ENCODE measurements at regions not wholly inside any gene's neighbourhood (a gene's known extent, or its start where the extent isn't known, plus 50 kb on each side); places are given as distances from the start of the nearest gene placed in this dataset.

DNA sequence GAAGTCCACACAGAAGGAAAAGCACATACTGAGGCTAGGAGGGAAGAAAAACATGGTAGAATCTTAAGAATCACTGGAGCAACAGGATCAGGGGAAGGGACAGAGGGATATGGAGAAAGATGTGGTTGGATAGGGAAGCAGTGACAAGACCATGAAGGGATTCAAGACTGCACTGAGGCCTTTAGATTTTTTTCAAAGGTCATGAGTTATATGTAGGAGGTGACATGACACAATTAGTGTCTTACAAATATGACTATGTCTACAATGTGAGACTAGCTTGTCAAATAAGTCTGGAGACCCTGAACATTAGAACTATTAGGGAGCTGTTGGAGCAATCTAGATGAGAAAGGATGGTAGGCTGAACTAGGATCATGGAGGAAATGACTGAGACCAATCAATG is 1130.3 kb upstream of the ZEB2 start:
- Mint-ChIP-seq H3K9me3 (peaks cover 3% of the 10 kb centered on the region), H3K27ac (no peak overlapping the region), H3K4me1 (peaks cover 6% of the 10 kb centered on the region), H3K36me3 (peaks cover under 1% of the 10 kb centered on the region), H3K4me3 (no peak overlapping the region), H3K27me3 (no peaks in the 10 kb centered on the region)
- no peak for DNase-seq (ENCODE audit: low spot score in 2 of 2)
- ATAC-seq (ENCODE audit: low read depth) = no peak

- Mint-ChIP-seq H3K9me3 (peaks cover 3% of the 10 kb centered on the region), H3K36me3 (peaks cover 2% of the 10 kb centered on the region), H3K4me3 (no peak overlapping the region), H3K27me3 (no peaks in the 10 kb centered on the region), H3K27ac (no peak overlapping the region), H3K4me1 (peaks cover 13% of the 10 kb centered on the region)
- ATAC-seq (ENCODE audit: low read depth) (no peak), DNase-seq (ENCODE audit: low spot score in 2 of 2) (no peak)
Observed at GRCh38 chr2:145649061-145649460, 1129.1 kb upstream of the ZEB2 start.

GRCh38 chr2:145644820-145645302 is 1124.9 kb upstream of the ZEB2 start:
- Mint-ChIP-seq H3K4me3 (peak overlapping the region; percentile 49), H3K27ac (peak overlapping the region; percentile 54), H3K4me1 (peaks cover 16% of the 10 kb centered on the region), H3K36me3 (peaks cover 2% of the 10 kb centered on the region), H3K9me3 (no peaks in the 10 kb centered on the region), H3K27me3 (no peaks in the 10 kb centered on the region)
- ATAC-seq (ENCODE audit: low read depth) = peak; percentile 93
- DNase-seq (ENCODE audit: low spot score in 2 of 2) = peak in 1 of 2 donors; percentile 7

DNA sequence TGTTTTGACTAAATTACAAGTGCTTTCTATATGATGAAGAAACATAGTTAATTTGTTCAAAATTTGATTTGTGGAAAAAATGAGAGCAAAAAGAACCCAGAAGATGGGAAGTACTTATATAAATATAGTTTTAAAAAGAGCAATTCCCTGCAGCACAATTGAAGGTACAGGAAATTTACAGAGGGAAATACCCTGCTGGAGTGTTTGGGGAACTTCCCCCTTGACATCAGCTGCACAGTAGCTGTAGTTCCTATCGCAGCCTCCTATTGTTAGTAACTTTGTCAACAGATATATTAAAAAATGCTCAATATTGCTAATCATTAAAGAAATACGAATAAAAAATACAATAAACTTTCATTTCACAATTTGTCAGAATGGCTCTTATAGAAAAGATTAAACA is 1118.8 kb upstream of the ZEB2 start:
- no peaks in the 10 kb centered on the region for H3K9me3 Mint-ChIP-seq
- DNase-seq (ENCODE audit: low spot score in 2 of 2) (no peak), ATAC-seq (ENCODE audit: low read depth) (peak; percentile 93)
- peaks cover 15% of the 10 kb centered on the region for H3K4me1 Mint-ChIP-seq
- H3K27me3 Mint-ChIP-seq = no peaks in the 10 kb centered on the region
- H3K4me3 Mint-ChIP-seq = no peak overlapping the region
- H3K27ac Mint-ChIP-seq = no peak overlapping the region
- no peaks in the 10 kb centered on the region for H3K36me3 Mint-ChIP-seq

DNA sequence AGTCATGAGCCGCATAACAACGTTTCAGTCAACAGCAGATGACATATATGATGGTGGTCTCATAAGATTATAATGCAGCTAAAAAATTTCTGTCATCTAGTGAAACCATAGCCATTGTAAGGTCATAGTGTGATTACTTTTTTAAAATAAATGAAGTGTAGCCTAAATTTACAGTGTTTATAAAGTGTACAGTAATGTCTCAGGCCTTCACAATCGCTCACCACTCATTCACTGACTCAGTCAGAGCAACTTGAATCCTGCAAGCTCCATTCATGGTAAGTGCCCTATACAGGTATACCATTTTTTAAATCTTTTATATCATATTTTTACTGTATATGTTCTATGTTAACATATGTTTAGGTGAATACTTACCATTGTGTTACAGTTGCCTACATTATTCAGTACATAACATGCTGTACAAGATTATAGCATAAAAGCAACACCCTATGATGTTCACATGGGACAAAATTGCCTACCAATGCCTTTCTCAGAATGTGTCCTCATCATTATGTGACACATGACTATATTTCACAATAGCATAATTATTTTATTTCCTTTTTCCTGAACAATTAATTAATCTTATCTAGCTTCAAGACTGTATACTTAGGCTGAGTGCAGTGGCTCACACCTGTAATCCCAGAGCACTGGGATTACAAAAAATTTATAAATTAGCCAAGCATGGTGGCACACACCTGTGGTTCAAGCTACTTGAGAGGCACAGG is 1115.9 kb upstream of the ZEB2 start:
- H3K9me3 Mint-ChIP-seq = no peaks in the 10 kb centered on the region
- no peaks in the 10 kb centered on the region for H3K36me3 Mint-ChIP-seq
- DNase-seq (ENCODE audit: low spot score in 2 of 2) (no peak), ATAC-seq (ENCODE audit: low read depth) (no peak)
- peaks cover 10% of the 10 kb centered on the region for H3K4me1 Mint-ChIP-seq
- H3K27ac Mint-ChIP-seq = no peak overlapping the region
- no peak overlapping the region for H3K4me3 Mint-ChIP-seq
- H3K27me3 Mint-ChIP-seq = no peaks in the 10 kb centered on the region

DNA sequence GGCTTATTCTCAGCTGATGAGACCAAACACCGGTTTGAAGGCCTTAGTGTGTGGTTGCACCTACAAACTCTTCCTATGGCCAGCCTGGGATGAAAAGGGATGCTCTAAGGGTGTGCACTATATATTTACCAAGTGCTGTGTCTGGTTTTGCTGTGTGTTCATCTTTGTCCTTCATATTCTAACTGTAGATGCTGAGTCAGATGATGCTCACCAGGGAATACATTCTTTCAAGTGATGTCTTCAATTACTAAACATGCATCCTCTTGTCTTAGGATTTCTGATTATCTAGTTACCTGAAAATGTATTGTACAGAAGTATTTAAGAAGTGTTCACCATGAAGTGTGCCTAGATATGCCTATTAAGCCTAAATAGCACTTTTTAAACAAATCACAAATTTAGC is 1111.6 kb upstream of the ZEB2 start:
- DNase-seq (ENCODE audit: low spot score in 2 of 2) (no peak), ATAC-seq (ENCODE audit: low read depth) (no peak)
- Mint-ChIP-seq H3K36me3 (no peaks in the 10 kb centered on the region), H3K4me1 (no peaks in the 10 kb centered on the region), H3K4me3 (no peak overlapping the region), H3K27ac (no peak overlapping the region), H3K9me3 (no peaks in the 10 kb centered on the region), H3K27me3 (no peaks in the 10 kb centered on the region)

- H3K27ac Mint-ChIP-seq = no peak overlapping the region
- no peaks in the 10 kb centered on the region for H3K36me3 Mint-ChIP-seq
- ATAC-seq (ENCODE audit: low read depth) (no peak), DNase-seq (ENCODE audit: low spot score in 2 of 2) (no peak)
- no peak overlapping the region for H3K4me3 Mint-ChIP-seq
- no peaks in the 10 kb centered on the region for H3K9me3 Mint-ChIP-seq
- H3K4me1 Mint-ChIP-seq = no peaks in the 10 kb centered on the region
- no peaks in the 10 kb centered on the region for H3K27me3 Mint-ChIP-seq
Observed at GRCh38 chr2:145626301-145626700, 1106.4 kb upstream of the ZEB2 start.

- H3K27ac Mint-ChIP-seq = no peak overlapping the region
- H3K36me3 Mint-ChIP-seq = no peaks in the 10 kb centered on the region
- ATAC-seq (ENCODE audit: low read depth) = no peak
- no peaks in the 10 kb centered on the region for H3K9me3 Mint-ChIP-seq
- no peak for DNase-seq (ENCODE audit: low spot score in 2 of 2)
- no peak overlapping the region for H3K4me3 Mint-ChIP-seq
- no peaks in the 10 kb centered on the region for H3K4me1 Mint-ChIP-seq
- H3K27me3 Mint-ChIP-seq = no peaks in the 10 kb centered on the region
Observed at GRCh38 chr2:145625111-145625510, 1105.2 kb upstream of the ZEB2 start.

DNA sequence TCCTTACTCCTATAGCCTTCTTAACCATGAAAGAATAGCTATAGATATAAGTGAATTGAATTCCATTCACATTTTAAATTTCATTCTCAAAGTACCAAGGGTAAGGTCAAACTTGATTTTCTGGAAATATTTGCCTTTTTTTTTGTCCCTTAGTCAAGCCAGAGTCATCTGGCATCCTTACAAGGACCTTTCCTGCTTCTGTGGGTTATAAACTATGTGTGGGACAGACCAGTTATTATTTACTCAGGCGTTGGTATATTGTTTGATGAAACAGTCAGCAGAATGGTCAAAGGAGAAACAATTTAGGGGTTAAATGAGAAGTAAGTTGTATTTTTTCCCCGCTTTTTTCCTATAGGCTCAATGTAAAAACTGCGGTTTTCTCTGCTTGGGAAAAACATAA is 1103.2 kb upstream of the ZEB2 start:
- Mint-ChIP-seq H3K27ac (no peak overlapping the region), H3K4me3 (no peak overlapping the region), H3K4me1 (no peaks in the 10 kb centered on the region), H3K36me3 (no peaks in the 10 kb centered on the region), H3K9me3 (no peaks in the 10 kb centered on the region), H3K27me3 (no peaks in the 10 kb centered on the region)
- no peak for DNase-seq (ENCODE audit: low spot score in 2 of 2)
- ATAC-seq (ENCODE audit: low read depth) = no peak

DNA sequence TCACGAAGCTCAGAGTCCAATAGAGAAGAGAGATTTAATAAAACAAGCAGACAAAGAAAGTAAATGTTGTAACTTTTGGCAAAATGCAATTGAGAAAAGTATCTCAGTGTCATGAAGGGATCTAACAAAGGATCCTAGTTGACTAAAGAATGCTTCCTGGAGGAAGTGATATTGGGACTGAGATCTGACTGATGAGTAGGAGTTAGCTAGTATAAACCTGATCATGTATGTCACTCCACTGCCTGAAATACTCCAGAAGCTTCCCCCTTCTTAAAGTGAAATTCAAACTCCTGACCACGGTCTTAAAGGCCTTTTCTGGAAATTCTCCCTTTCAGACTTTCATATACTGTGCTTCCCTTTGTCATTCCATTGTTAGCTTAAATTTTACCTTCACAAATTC is 1102.4 kb upstream of the ZEB2 start:
- DNase-seq (ENCODE audit: low spot score in 2 of 2) = no peak

DNA sequence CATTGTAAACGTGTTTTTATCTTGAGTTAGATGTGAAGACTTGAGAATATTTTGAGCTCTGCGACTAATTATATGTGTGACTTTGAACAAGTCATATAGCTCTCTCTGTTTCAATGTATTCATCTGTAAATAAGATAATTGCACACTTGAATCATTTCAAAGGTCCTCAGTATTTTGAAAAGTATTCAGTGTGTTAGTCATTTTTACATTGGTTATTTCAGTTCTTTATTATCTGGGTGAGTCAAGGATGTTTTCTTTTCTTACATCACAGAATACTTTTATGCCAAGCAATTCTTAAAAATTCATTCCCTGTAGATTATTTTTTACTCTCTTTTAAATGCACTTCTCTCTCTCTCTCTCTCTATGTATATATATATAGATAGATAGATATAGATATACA is 1098.0 kb upstream of the ZEB2 start:
- Mint-ChIP-seq H3K9me3 (no peaks in the 10 kb centered on the region), H3K27me3 (no peaks in the 10 kb centered on the region), H3K36me3 (no peaks in the 10 kb centered on the region), H3K27ac (no peak overlapping the region), H3K4me3 (no peak overlapping the region), H3K4me1 (no peaks in the 10 kb centered on the region)
- ATAC-seq (ENCODE audit: low read depth) (no peak), DNase-seq (ENCODE audit: low spot score in 2 of 2) (no peak)

More for the DNA sequence above, 1102.4 kb upstream of the ZEB2 start:
- no peak for ATAC-seq (ENCODE audit: low read depth)
- H3K27ac Mint-ChIP-seq = no peak overlapping the region
- no peaks in the 10 kb centered on the region for H3K9me3 Mint-ChIP-seq
- no peaks in the 10 kb centered on the region for H3K27me3 Mint-ChIP-seq
- no peaks in the 10 kb centered on the region for H3K36me3 Mint-ChIP-seq
- H3K4me3 Mint-ChIP-seq = no peak overlapping the region
- no peaks in the 10 kb centered on the region for H3K4me1 Mint-ChIP-seq

GRCh38 chr2:145617420-145617819 is 1097.5 kb upstream of the ZEB2 start:
- ATAC-seq (ENCODE audit: low read depth) = no peak
- H3K27me3 Mint-ChIP-seq = no peaks in the 10 kb centered on the region
- no peak for DNase-seq (ENCODE audit: low spot score in 2 of 2)
- no peak overlapping the region for H3K4me3 Mint-ChIP-seq
- H3K9me3 Mint-ChIP-seq = no peaks in the 10 kb centered on the region
- H3K4me1 Mint-ChIP-seq = no peaks in the 10 kb centered on the region
- no peaks in the 10 kb centered on the region for H3K36me3 Mint-ChIP-seq
- no peak overlapping the region for H3K27ac Mint-ChIP-seq

GRCh38 chr2:145615626-145616025 is 1095.7 kb upstream of the ZEB2 start:
- H3K27me3 Mint-ChIP-seq = no peaks in the 10 kb centered on the region
- no peak for DNase-seq (ENCODE audit: low spot score in 2 of 2)
- H3K36me3 Mint-ChIP-seq = no peaks in the 10 kb centered on the region
- no peak overlapping the region for H3K27ac Mint-ChIP-seq
- no peak for ATAC-seq (ENCODE audit: low read depth)
- no peaks in the 10 kb centered on the region for H3K4me1 Mint-ChIP-seq
- H3K4me3 Mint-ChIP-seq = no peak overlapping the region
- no peaks in the 10 kb centered on the region for H3K9me3 Mint-ChIP-seq

DNA sequence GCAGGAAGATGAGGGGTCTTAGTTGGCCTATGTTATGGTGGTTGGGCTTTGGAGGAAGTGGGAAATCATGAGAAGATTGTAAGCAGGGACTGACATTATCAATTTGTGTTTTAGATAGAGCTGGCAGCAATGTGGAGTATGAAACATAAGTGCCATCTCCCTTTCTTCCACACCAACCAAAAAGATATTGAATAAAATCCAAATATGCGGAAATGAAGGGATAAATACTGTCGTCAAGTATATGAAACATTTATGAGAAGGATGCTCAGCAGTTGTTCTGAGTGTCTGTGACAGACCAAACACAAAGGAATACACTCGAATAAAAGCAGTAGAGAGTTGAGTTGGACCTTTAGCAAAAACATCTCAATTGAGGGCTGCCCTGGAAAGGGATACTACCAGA is 1090.0 kb upstream of the ZEB2 start:
- no peaks in the 10 kb centered on the region for H3K27me3 Mint-ChIP-seq
- no peaks in the 10 kb centered on the region for H3K4me1 Mint-ChIP-seq
- H3K9me3 Mint-ChIP-seq = no peaks in the 10 kb centered on the region
- no peak overlapping the region for H3K27ac Mint-ChIP-seq
- no peaks in the 10 kb centered on the region for H3K36me3 Mint-ChIP-seq
- no peak for DNase-seq (ENCODE audit: low spot score in 2 of 2)
- no peak overlapping the region for H3K4me3 Mint-ChIP-seq
- ATAC-seq (ENCODE audit: low read depth) = no peak

- ATAC-seq (ENCODE audit: low read depth) (no peak), DNase-seq (ENCODE audit: low spot score in 2 of 2) (no peak)
- no peaks in the 10 kb centered on the region for H3K9me3 Mint-ChIP-seq
- no peak overlapping the region for H3K4me3 Mint-ChIP-seq
- H3K4me1 Mint-ChIP-seq = peaks cover 3% of the 10 kb centered on the region
- H3K27ac Mint-ChIP-seq = no peak overlapping the region
- H3K27me3 Mint-ChIP-seq = no peaks in the 10 kb centered on the region
- no peaks in the 10 kb centered on the region for H3K36me3 Mint-ChIP-seq
Observed at GRCh38 chr2:145601361-145601925, 1081.5 kb upstream of the ZEB2 start.

All from memory B cell (primary cell).